NCI-H2171 treated with DMSO at 0.1 percent for 48 hours (cell line): ENCODE measurements at regions not wholly inside any gene's neighbourhood (a gene's known extent, or its start where the extent isn't known, plus 50 kb on each side); places are given as distances from the start of the nearest gene placed in this dataset.

ENCODE experiments used
- DNase-seq: peaks from one replicate; lab custom pipeline; 2025; lab: John Stamatoyannopoulos, UW

DNA sequence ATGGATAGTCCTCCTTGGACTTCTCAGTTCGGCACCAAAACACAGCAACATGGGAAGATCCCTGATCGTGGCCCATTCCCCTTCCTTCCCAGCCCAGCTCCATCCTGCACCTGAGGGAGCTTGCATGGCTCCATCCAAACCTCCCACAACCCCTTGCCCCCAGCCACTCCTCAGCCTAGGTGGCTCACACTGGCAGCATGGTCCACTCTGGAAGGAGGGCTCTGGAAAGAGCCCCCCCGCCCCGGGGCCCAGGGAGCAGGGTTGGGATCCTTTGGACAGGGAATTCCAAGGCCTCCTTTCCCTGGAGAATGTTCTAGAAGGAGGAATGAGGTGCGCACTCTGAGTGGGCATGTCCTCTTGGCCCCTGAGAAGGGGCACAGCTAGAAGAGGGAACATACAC, 62.8 kb upstream of the ID2 start:
- no peak for DNase-seq

- DNase-seq: no peak
These were observed 61.1 kb upstream of the ID2 start for GRCh38 chr2:8620611-8621382.

- DNase-seq: no peak
These were observed 59.5 kb upstream of the ID2 start for GRCh38 chr2:8622199-8622911.

DNA sequence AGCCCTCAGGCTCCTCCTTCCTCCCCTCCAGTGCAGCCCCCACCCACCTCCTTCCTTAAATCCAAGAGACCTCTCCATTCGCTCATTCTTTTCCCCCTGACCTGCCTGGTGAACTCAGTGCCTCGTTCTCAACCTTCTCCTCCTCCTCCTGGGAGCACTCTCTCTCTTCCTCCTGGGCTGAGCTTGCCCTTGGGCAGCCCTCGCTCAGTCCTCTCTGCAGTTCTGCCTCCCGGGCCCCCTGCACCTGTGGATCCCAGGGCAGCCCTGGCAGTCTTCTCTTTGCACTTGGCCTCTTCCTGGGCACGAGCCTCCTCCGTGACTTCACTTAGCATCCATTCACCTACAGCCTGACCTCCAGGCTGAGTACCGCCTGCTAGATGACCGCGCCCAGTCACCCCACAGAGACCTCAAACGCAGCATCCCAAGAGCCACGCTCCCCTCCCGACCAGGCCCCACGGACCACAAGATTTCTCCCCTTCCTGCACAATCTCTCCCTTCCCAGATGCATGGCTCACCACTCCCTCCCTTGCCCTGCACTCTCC, 58.9 kb upstream of the ID2 start:
- DNase-seq: no peak

DNA sequence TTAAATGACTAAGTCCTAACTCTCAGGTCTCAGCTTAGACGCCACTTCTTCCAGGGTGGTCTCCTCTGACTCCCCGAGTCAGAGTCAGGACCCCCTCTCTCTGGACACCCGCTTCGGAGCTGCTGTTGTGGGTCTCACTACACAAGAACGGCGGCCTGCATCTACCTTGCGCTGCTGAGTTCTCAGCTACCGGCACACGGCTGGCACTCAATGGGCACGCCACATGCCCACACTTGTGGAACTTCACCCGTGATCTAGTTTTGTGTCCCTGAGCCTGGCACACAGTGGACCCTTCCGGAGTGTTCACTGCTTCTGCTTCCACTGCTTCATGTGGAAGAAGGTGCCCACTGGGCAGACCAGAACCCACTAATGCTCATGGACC, 58.3 kb upstream of the ID2 start:
- no peak for DNase-seq

DNA sequence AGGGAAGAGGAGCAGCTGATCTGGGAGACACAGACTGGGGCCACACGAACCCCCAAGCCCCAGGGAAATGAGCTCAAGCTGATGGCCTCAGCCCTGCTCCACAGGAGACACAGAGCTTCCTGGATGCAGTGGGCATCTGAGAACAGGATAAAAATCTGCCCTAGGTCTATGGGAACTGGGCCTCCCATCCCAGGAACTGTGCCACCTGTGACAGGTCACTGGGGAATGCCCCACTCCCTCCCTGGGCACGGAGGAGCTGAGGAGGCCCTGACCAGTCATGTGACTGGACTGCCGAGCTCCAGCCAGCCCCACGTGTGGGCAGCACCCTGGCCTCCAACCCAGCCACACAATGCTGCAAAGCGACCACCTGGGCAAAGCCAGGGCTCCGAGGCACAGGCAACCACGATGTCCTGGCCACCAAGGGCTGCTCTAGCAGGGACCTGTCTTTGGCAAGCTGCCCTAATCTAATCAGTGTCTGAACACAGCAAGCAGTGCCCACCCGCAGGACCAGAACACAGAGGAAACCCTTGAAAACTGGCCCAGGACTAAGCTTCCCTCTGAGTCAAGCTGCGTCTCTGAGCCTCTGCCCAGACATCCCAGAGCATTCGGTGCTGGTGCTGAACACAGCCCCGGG, 57.8 kb upstream of the ID2 start:
- DNase-seq: no peak

- no peak for DNase-seq
These were observed 56.9 kb upstream of the ID2 start for GRCh38 chr2:8624855-8625398.

DNA sequence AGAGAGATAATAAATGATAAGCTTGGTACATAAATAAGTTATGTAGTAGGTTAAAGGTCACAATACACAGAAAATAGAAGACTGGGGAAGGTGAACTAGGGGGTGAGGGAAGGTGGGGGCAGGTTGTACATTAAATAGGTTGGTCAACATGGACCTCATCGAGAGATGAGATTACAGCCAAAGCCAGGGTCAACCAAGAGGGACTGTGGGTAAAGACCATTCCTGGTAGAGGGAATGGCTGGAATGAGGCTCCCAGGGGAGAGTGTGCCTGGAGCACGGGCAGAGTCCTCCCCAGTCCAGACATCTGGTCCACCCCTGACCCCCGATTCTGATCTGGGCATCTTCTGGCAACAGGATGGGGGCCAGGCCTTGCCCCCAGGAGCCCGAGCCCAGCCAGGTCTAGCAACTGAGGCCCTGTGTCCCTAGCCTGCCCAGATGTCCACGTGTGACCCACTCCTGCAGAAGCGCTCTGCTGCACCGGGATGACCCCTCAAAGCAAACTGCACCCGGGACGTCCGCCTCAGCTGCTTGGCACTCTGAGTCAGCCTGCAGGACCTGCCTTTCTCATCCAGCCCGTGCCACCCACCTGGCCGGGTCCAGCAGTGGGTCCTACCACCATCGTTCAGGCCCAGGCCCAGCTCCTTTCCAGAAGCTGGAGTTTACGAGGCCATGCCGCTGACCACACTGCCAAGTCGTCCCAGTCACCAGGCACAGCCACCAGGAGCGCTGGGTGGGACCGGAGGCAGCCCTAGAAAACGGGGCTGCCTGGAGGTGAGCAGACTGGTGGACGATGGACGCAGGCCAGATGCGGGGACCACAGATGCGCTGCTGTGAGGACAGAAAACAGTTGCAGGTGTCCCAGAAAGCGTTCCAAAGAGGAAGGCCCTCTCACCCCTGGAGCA, 56.2 kb upstream of the ID2 start:
- no peak for DNase-seq

- no peak for DNase-seq
These were observed 55.3 kb upstream of the ID2 start for GRCh38 chr2:8626572-8626971.

DNA sequence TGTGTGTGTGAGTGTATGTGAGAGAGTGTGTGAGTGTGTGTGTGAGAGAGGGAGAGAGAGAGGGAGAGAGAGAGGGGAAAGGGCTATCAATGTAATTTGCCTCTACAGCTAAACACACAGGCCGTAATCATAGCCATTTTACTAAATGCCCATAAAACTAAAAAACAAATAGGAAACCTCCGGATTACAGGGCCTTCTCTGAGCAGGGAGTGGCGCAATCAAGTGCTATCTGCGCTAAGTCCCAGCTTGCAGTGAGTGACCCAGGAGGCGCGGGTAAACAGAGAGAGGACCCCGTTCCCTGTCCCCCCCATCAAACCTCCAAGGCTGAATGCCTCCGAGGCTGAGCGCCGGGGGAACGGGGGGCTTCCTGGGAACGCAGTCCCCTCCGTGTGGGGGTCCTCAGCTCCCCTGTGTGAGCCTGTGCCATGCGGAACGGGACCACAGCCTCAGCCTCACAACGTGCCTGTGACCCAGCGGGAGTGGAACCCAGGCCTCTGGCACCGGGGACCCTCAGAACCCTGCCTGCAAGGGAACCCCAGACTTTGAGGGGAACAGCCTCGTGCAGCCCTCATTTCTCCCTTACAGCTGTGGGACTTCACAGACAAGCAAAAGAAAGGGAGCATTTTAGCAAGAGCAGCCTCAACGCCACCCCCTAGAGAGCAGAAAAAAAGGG, 54.7 kb upstream of the ID2 start:
- DNase-seq: no peak

- DNase-seq: no peak
These were observed 54.2 kb upstream of the ID2 start for GRCh38 chr2:8627692-8628085.

- peak; percentile 4 for DNase-seq
These were observed 53.5 kb upstream of the ID2 start for GRCh38 chr2:8628179-8628865.

DNA sequence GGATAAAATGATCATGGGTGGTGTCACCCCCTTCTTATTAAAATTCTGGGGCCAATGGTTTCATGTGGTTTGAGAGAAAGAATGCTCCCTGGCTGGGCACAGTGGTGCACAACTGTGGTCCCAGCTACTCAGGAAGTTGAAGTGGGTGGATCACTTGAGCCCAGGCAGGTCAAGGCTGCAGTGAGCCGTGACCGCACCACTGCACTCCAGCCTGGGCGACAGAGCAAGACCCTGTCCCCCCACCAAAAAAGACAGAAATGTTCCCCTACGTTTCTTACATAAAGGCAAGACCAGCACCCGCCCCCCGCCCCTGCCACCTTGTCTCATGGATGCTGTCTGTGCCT, 53.0 kb upstream of the ID2 start:
- no peak for DNase-seq

DNA sequence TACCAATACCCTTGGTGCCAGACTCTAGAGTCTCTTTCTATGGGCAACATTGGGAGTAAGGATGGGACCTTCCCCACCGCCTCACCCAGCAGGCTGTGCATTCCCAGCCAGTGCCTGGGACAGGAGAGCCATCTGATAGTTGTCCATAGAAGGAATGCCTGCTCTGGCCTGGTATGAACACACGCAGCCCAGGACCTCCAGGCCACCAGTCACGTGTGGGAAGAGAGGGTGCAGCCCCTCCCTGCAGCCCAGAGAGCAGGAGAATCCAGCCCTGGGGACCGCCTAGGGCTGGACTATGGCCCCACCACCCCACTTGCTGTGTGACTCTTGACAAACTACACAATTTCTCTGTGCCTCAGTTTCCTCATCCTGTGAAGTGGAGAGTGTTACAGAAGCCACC, 52.5 kb upstream of the ID2 start:
- no peak for DNase-seq

DNA sequence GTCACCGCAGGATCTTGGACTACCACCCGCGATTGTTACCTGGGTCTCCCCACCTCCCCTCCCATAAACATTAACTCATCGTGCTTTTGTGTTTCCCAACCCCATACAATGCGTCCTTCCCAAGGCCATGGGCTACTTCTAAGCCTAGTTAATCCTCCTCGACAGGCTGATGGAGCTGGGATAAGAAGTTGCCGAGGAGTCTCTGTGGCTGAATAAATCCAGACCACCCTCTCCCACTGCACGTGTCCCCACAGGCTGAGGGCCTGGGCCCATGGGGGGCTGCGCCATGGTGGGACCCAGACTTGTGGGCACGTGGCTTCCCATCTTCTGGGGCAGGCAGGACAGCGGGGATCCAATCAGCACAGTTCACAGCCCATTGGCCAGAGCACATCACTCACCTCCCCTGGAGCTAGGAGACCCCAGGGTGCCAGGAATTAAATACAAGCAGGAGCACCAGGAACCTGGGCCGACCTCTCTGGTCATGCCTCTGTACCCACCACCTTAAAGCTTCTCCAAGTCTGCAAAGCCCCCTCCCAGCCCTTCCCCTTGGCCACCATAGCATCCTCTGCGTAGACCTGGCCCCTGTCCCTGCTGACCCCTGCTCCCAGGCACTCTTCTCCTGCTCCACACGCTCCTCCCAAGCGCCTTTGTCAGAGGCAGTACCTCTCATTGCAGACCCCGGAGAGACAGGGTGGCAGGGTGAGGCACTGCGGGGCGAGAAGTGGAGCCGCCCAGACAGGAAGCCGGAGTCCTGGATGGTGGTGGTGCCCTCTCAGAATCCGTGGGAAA, 51.0 kb upstream of the ID2 start:
- no peak for DNase-seq

DNA sequence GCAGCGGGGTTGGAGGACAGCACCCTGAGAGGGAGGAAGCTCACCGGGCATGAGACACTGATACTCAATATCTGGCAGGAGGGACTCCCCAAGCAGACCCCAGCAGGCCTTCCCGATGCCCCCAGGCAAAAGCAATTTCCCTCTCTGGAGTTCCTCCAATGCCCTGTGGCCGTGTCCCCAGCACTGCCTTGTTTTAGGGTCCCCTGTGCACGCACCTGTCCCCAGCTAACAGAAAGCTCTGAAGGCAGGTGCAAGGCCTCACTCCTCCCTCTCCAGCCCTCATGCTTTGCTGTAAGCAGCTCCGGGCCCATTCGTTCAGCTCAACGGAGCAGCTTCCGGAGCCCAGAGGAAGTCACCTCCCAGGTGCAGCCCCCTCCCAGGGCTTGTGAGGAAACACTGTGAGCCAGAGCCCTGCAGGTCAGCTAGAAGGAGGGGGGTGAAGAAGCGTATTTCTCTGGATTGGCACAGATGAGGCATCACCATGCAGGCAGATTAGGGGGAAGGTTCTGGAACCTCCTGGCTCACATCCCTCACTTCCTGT, 50.3 kb upstream of the ID2 start:
- DNase-seq: no peak
